H9 (cell line): ENCODE measurements at regions not wholly inside any gene's neighbourhood (a gene's known extent, or its start where the extent isn't known, plus 50 kb on each side); places are given as distances from the start of the nearest gene placed in this dataset.

Experiments used
- DNase-seq: peaks from one replicate; pipeline ENCODE4 v3.0.0-alpha.2; 2017
- H2AFZ ChIP-seq: one replicate; pipeline ENCODE4 v1.6.1; 2013; ENCODE audit warnings: mild to moderate bottlenecking, low read length, control low read depth, moderate library complexity
- H2AK5ac ChIP-seq: 2 replicates; pipeline ENCODE4 v1.6.1; 2013; ENCODE audit warnings: low read length, control low read depth, mixed read lengths; ENCODE audit not compliant: insufficient read length
- H2BK120ac ChIP-seq: one replicate; pipeline ENCODE4 v1.6.1; 2013; ENCODE audit warnings: low read depth, mild to moderate bottlenecking, low read length, control low read depth, inconsistent platforms; ENCODE audit not compliant: poor library complexity, severe bottlenecking
- H2BK12ac ChIP-seq: 2 replicates; pipeline ENCODE4 v1.6.1; 2013; ENCODE audit warnings: low read length, control low read depth, mixed read lengths, low read depth; ENCODE audit not compliant: insufficient read length
- H2BK15ac ChIP-seq: 2 replicates; pipeline ENCODE4 v1.6.1; 2013; ENCODE audit warnings: low read depth, low read length, control low read depth
- H2BK20ac ChIP-seq: one replicate; pipeline ENCODE4 v1.6.1; 2013; ENCODE audit warnings: low read depth, mild to moderate bottlenecking, low read length, control low read depth, inconsistent platforms; ENCODE audit not compliant: poor library complexity, severe bottlenecking
- H2BK5ac ChIP-seq: 2 replicates; pipeline ENCODE4 v1.6.1; 2013; ENCODE audit warnings: low read length, control low read depth, mixed read lengths; ENCODE audit not compliant: insufficient read length
- H3K14ac ChIP-seq: 2 replicates; pipeline ENCODE4 v1.6.1; 2013; ENCODE audit warnings: low read length, control low read depth; ENCODE audit not compliant: insufficient read depth
- H3K18ac ChIP-seq: 2 replicates; pipeline ENCODE4 v1.6.1; 2013; ENCODE audit warnings: low read depth, mild to moderate bottlenecking, mixed read lengths, low read length, control low read depth; ENCODE audit not compliant: insufficient read length
- H3K23ac ChIP-seq: 2 replicates; pipeline ENCODE4 v1.6.1; 2013; ENCODE audit warnings: low read length, control low read depth, mixed read lengths, low read depth; ENCODE audit not compliant: insufficient read length
- H3K23me2 ChIP-seq: 2 replicates; pipeline ENCODE4 v1.6.1; 2013; ENCODE audit warnings: low read depth, mild to moderate bottlenecking, mixed read lengths, low read length, control low read depth; ENCODE audit not compliant: insufficient read length, poor library complexity, severe bottlenecking
- H3K27ac ChIP-seq: 2 replicates; pipeline ENCODE4 v1.5.1; 2013; ENCODE audit warnings: low read length, control low read depth, mixed read lengths, low read depth; ENCODE audit not compliant: insufficient read length
- H3K27me3 ChIP-seq: 2 replicates; pipeline ENCODE4 v1.6.1; 2013; ENCODE audit warnings: low read length, control low read depth, inconsistent platforms; ENCODE audit not compliant: insufficient read depth
- H3K4ac ChIP-seq: 2 replicates; pipeline ENCODE4 v1.6.1; 2013; ENCODE audit warnings: low read depth, mild to moderate bottlenecking, control low read depth, inconsistent platforms, low read length, moderate library complexity
- H3K4me1 ChIP-seq: 2 replicates; pipeline ENCODE4 v1.6.1; 2013; ENCODE audit warnings: low read length, control low read depth, inconsistent platforms; ENCODE audit not compliant: insufficient read depth
- H3K4me2 ChIP-seq: 2 replicates; pipeline ENCODE4 v1.6.1; 2013; ENCODE audit warnings: low read length, control low read depth, mixed read lengths; ENCODE audit not compliant: insufficient read length, insufficient read depth
- H3K56ac ChIP-seq: 2 replicates; pipeline ENCODE4 v1.6.1; 2013; ENCODE audit warnings: low read depth, mild to moderate bottlenecking, mixed read lengths, low read length, control low read depth; ENCODE audit not compliant: insufficient read length
- H3K79me1 ChIP-seq: 2 replicates; pipeline ENCODE4 v1.6.1; 2013; ENCODE audit warnings: low read depth, mild to moderate bottlenecking, moderate library complexity, low read length, control low read depth, inconsistent platforms; ENCODE audit not compliant: insufficient read depth, poor library complexity, severe bottlenecking
- H3K79me2 ChIP-seq: 2 replicates; pipeline ENCODE4 v1.6.1; 2013; ENCODE audit warnings: low read length, control low read depth, inconsistent platforms; ENCODE audit not compliant: insufficient read depth
- H3K9ac ChIP-seq: 2 replicates; pipeline ENCODE4 v1.6.1; 2013; ENCODE audit warnings: low read length, control low read depth, mixed read lengths; ENCODE audit not compliant: insufficient read length; ENCODE audit errors: extremely low read depth
- H3K9me3 ChIP-seq: one replicate; pipeline ENCODE4 v1.6.1; 2013; ENCODE audit warnings: low read depth, low read length, inconsistent platforms; ENCODE audit not compliant: control insufficient read depth
- H3T11ph ChIP-seq: one replicate; pipeline ENCODE4 v1.6.1; 2013; ENCODE audit warnings: mild to moderate bottlenecking, low read length, control low read depth, inconsistent platforms
- H4K20me1 ChIP-seq: one replicate; pipeline ENCODE4 v1.6.1; 2013; ENCODE audit not compliant: control insufficient read depth, insufficient read length, insufficient read depth
- H4K5ac ChIP-seq: 2 replicates; pipeline ENCODE4 v1.6.1; 2013; ENCODE audit warnings: low read depth, mild to moderate bottlenecking, mixed read lengths, low read length, control low read depth; ENCODE audit not compliant: insufficient read length
- H4K8ac ChIP-seq: replicated peaks from 2 replicates; pipeline ENCODE4 v1.6.1; 2013; ENCODE audit warnings: low read length, control low read depth, mixed read lengths, low read depth; ENCODE audit not compliant: insufficient read length
- H4K91ac ChIP-seq: 2 replicates; pipeline ENCODE4 v1.6.1; 2013; ENCODE audit warnings: low read depth, mild to moderate bottlenecking, moderate library complexity, mixed read lengths, low read length, control low read depth; ENCODE audit not compliant: insufficient read length
- H3K27ac Mint-ChIP-seq, 3 experiments: 2 replicates in 2 of 3; 3 replicates in 1 of 3; pipeline ENCODE4 v1.8.0; 2020 to 2021; ENCODE audit warnings: mixed read lengths in 3 of 3, mild to moderate bottlenecking in 1 of 3, moderate library complexity in 1 of 3
- H3K27me3 Mint-ChIP-seq: 2 replicates; pipeline ENCODE4 v1.8.0; 2021; ENCODE audit warnings: low read depth, mild to moderate bottlenecking, moderate library complexity, mixed read lengths
- H3K36me3 Mint-ChIP-seq, 3 experiments: 2 replicates in 2 of 3; 3 replicates in 1 of 3; pipeline ENCODE4 v1.8.0; 2020 to 2021; ENCODE audit warnings: low read depth in 3 of 3, mixed read lengths in 3 of 3; ENCODE audit not compliant: insufficient read depth in 1 of 3
- H3K4me1 Mint-ChIP-seq, 2 experiments: 2 replicates each; pipeline ENCODE4 v1.8.0; 2020; ENCODE audit warnings: mixed read lengths in 2 of 2
- H3K4me3 Mint-ChIP-seq, 2 experiments: 2 replicates in 1 of 2; 3 replicates in 1 of 2; pipeline ENCODE4 v1.8.0; 2020 to 2021; ENCODE audit warnings: mild to moderate bottlenecking in 2 of 2, mixed read lengths in 2 of 2, moderate library complexity in 1 of 2
- H3K9me3 Mint-ChIP-seq, 2 experiments: 2 replicates in 1 of 2; 3 replicates in 1 of 2; pipeline ENCODE4 v1.8.0; 2020; ENCODE audit warnings: mild to moderate bottlenecking in 2 of 2, mixed read lengths in 2 of 2, moderate library complexity in 1 of 2
- CTCF ChIP-seq: fragments of 200-600 bp; sonication (generic); conservative IDR thresholded peaks from 3 replicates; pipeline ENCODE4 v1.8.0; 2021; ENCODE audit warnings: antibody characterized with exemption, mild to moderate bottlenecking
- WGBS: extraction: QIAGEN DNeasy Blood & Tissue Kit; methylation state at CpG from one replicate; pipeline ENCODE4 v1.1.7; 2013; ENCODE audit warnings: missing lambda C conversion rate, low lambda C conversion rate, mixed read lengths; ENCODE audit not compliant: insufficient read length; ENCODE audit errors: extremely low coverage; 5-methylcytosine and 5-hydroxymethylcytosine counted together

- H3T11ph ChIP-seq = no peak overlapping the region
- no peak overlapping the region for H4K8ac ChIP-seq
- H2AK5ac ChIP-seq = no peak overlapping the region
- no peak for TF ChIP-seq CTCF
- DNase-seq = no peak
- H4K91ac ChIP-seq = no peak overlapping the region
- H3K27ac Mint-ChIP-seq = peak overlapping the region in 1 of 3 experiments; percentile 69; a peak in 1 of 7 replicates
- no peaks in the 10 kb centered on the region for H3K27me3 ChIP-seq
- H3K27me3 Mint-ChIP-seq = no peaks in the 10 kb centered on the region
- H2BK5ac ChIP-seq = no peak overlapping the region
- H3K4me2 ChIP-seq = no peak overlapping the region
- no peaks in the 10 kb centered on the region for H3K79me1 ChIP-seq
- H2BK15ac ChIP-seq = no peak overlapping the region
- no peak overlapping the region for H4K5ac ChIP-seq
- no peaks in the 10 kb centered on the region for H3K9me3 ChIP-seq
- no peak overlapping the region for H2BK12ac ChIP-seq
- no peaks in the 10 kb centered on the region for H3K9me3 Mint-ChIP-seq
- no peaks in the 10 kb centered on the region for H4K20me1 ChIP-seq
- no peak overlapping the region for H2BK120ac ChIP-seq
- H3K4me1 ChIP-seq = no peaks in the 10 kb centered on the region
- H3K14ac ChIP-seq = no peak overlapping the region
- H3K4me3 Mint-ChIP-seq = no peak overlapping the region
- H3K4me1 Mint-ChIP-seq = 0 out of 4 replicates have a peak, but pooled peaks cover 0 to 4% of the 10 kb centered on the region in 2 experiments
- WGBS = no CpG with 5 or more reads among the region's 3 CpGs
- H3K23ac ChIP-seq = no peak overlapping the region
- no peaks in the 10 kb centered on the region for H3K79me2 ChIP-seq
- H3K9ac ChIP-seq = no peak overlapping the region
- H2BK20ac ChIP-seq = no peak overlapping the region
- H3K27ac ChIP-seq = no peak overlapping the region
- no peak overlapping the region for H3K4ac ChIP-seq
- H3K18ac ChIP-seq = no peak overlapping the region
- no peak overlapping the region for H2AFZ ChIP-seq
- no peaks in the 10 kb centered on the region; a peak in 1 of 7 replicates for H3K36me3 Mint-ChIP-seq
- H3K23me2 ChIP-seq = no peaks in the 10 kb centered on the region
- no peak overlapping the region for H3K56ac ChIP-seq
These were observed 776.0 kb downstream of the GALC start for GRCh38 chr14:87217023-87217422.
